A673 (cell line): ENCODE measurements at regions not wholly inside any gene's neighbourhood (a gene's known extent, or its start where the extent isn't known, plus 50 kb on each side); places are given as distances from the start of the nearest gene placed in this dataset.

Source experiments
- BruUV-seq: library from RNA; stranded (reverse); fragments of 400-500 nt; replicated peaks from 2 replicates; lab custom pipeline; 2021; lab: Mats Ljungman, UMichigan
- CTCF ChIA-PET: fragments of 300-600 bp; sonication (Branson Sonifier 250); formaldehyde crosslinking; loops from one replicate; lab custom pipeline; 2022; ENCODE audit warnings: antibody characterized with exemption; lab: Charles Lee
- POLR2A ChIA-PET: fragments of 300-600 bp; sonication (Branson Sonifier 250); formaldehyde crosslinking; loops from one replicate; lab custom pipeline; 2022; ENCODE audit warnings: antibody characterized with exemption; ENCODE audit not compliant: low non-redundant PET; lab: Charles Lee
- DNase-seq: peaks from one replicate; pipeline ENCODE4 v3.0.0-alpha.2; 2015; ENCODE audit warnings: low spot score
- H3K27ac ChIP-seq: fragments of 200-600 bp; sonication (generic); 2 replicates; pipeline ENCODE4 v1.5.1; 2016; ENCODE audit warnings: mixed run types, low read depth, mild to moderate bottlenecking, mixed read lengths, antibody characterized with exemption, low read length; ENCODE audit not compliant: poor library complexity, severe bottlenecking
- H3K27me3 ChIP-seq: fragments of 200-600 bp; sonication (generic); replicated peaks from 2 replicates; pipeline ENCODE4 v1.6.1; 2017; ENCODE audit warnings: mixed run types, low read depth, mild to moderate bottlenecking, mixed read lengths, antibody characterized with exemption, low read length; ENCODE audit not compliant: insufficient read depth, poor library complexity
- H3K36me3 ChIP-seq: fragments of 200-600 bp; sonication (generic); 2 replicates; pipeline ENCODE4 v1.6.1; 2016; ENCODE audit warnings: mixed run types, mild to moderate bottlenecking, mixed read lengths, antibody characterized with exemption, low read length; ENCODE audit not compliant: insufficient read depth, poor library complexity, severe bottlenecking
- H3K4me1 ChIP-seq: fragments of 200-600 bp; sonication (generic); 2 replicates; pipeline ENCODE4 v1.6.1; 2017; ENCODE audit warnings: mixed run types, mild to moderate bottlenecking, mixed read lengths, antibody characterized with exemption, low read length; ENCODE audit not compliant: insufficient read depth, poor library complexity, severe bottlenecking
- H3K4me3 ChIP-seq: fragments of 200-600 bp; sonication (generic); 2 replicates; pipeline ENCODE4 v1.5.1; 2016; ENCODE audit warnings: low read depth, mixed run types, mild to moderate bottlenecking, mixed read lengths, low read length; ENCODE audit not compliant: poor library complexity, severe bottlenecking
- H3K9me3 ChIP-seq: fragments of 200-600 bp; sonication (generic); 2 replicates; pipeline ENCODE4 v1.6.1; 2016; ENCODE audit warnings: mixed run types, low read depth, mild to moderate bottlenecking, mixed read lengths, antibody characterized with exemption, low read length; ENCODE audit not compliant: poor library complexity, severe bottlenecking
- CTCF ChIP-seq: fragments of 300-800, 200-600 bp; sonication (generic); conservative IDR thresholded peaks from 2 replicates; pipeline ENCODE4 v1.5.1; 2017; ENCODE audit warnings: low read depth, mild to moderate bottlenecking, antibody characterized with exemption, low read length, moderate library complexity, mixed read lengths
- EZH2 ChIP-seq: fragments of 200-600 bp; sonication (generic); IDR thresholded peaks from 2 replicates; pipeline ENCODE4 v1.6.1; 2017; ENCODE audit warnings: borderline replicate concordance, low read depth, mild to moderate bottlenecking, mixed read lengths, antibody characterized with exemption, low read length; ENCODE audit not compliant: poor library complexity, severe bottlenecking
- intact Hi-C: fragments of 100-400 bp; cut with micrococcal nuclease; formaldehyde crosslinking; loops from one replicate; pipeline ENCODE4 v1.10.0; 2022; ENCODE audit not compliant: unreplicated experiment

GRCh38 chr4:20416800-20417199 lies 165.1 kb downstream of the SLIT2 start:
- POLR2A ChIA-PET, result no interaction called here
- CTCF ChIA-PET, result interaction anchor here (0.6 to 0.7 kb wide), 4 partner anchors 14 to 357 kb away, joined by 3 to 7 read pairs (median 5); no protein-coding TSS in a partner anchor
- Histone ChIP-seq H3K36me3 (no peaks in the 10 kb centered on the region), H3K27me3 (no peaks in the 10 kb centered on the region), H3K9me3 (no peaks in the 10 kb centered on the region), H3K4me1 (peaks cover 31% of the 10 kb centered on the region), H3K4me3 (no peak overlapping the region), H3K27ac (peak overlapping the region; percentile 20)
- TF ChIP-seq EZH2, result no peak
- no peak for TF ChIP-seq CTCF
- no TSS peak for BruUV-seq
- peak; percentile 91 for DNase-seq
- intact Hi-C loops, result loop anchor here (5.0 kb wide), 3 partner anchors 64 to 159 kb away; no protein-coding TSS in a partner anchor

GRCh38 chr4:20418861-20419451 lies 167.3 kb downstream of the SLIT2 start:
- DNase-seq, result peak; percentile 75

GRCh38 chr4:20420916-20421602 lies 169.4 kb downstream of the SLIT2 start:
- BruUV-seq, result no TSS peak
- Histone ChIP-seq H3K4me1 (peaks cover 36% of the 10 kb centered on the region), H3K27ac (no peak overlapping the region), H3K36me3 (no peaks in the 10 kb centered on the region), H3K4me3 (no peak overlapping the region), H3K27me3 (no peaks in the 10 kb centered on the region), H3K9me3 (no peaks in the 10 kb centered on the region)
- DNase-seq, result no peak
- intact Hi-C loops, result loop anchor here (10.0 kb wide), 3 partner anchors 1196 to 1736 kb away; no protein-coding TSS in a partner anchor
- TF ChIP-seq CTCF (no peak), EZH2 (no peak)
- POLR2A ChIA-PET, result interaction anchor here (0.6 kb wide), 1 partner anchor 20 kb away, joined by 3 read pairs; no protein-coding TSS in a partner anchor
- CTCF ChIA-PET, result no interaction called here

More at GRCh38 chr4:20418861-20419451, 167.3 kb downstream of the SLIT2 start:
- peak overlapping the region; percentile 25 for H3K4me3 ChIP-seq
- no TSS peak for BruUV-seq
- H3K27ac ChIP-seq, result no peak overlapping the region
- no peaks in the 10 kb centered on the region for H3K27me3 ChIP-seq
- intact Hi-C loops, result loop anchor here (5.0 kb wide), 3 partner anchors 67 to 162 kb away; no protein-coding TSS in a partner anchor
- ChIA-PET POLR2A (no interaction called here), CTCF (no interaction called here)
- peaks cover 37% of the 10 kb centered on the region for H3K4me1 ChIP-seq
- TF ChIP-seq CTCF, result peak; percentile 69
- TF ChIP-seq EZH2, result no peak
- no peaks in the 10 kb centered on the region for H3K9me3 ChIP-seq
- no peaks in the 10 kb centered on the region for H3K36me3 ChIP-seq
